ENCODE measurements at regions not wholly inside any gene's neighbourhood (a gene's known extent, or its start where the extent isn't known, plus 50 kb on each side); places are given as distances from the start of the nearest gene placed in this dataset.

- no peak for TF ChIP-seq MNT (conservative IDR thresholded peaks at IDR 0.05)
- TF ChIP-seq CXXC5 (CRISPR knock-in tag; IDR thresholded peaks at IDR 0.05) = no peak
Measured at GRCh38 chr2:239661334-239662312, 260.8 kb upstream of the HDAC4 start (continued).

- ATAC-seq = no peak
- ChIA-PET POLR2A (no interaction called here), CTCF (ENCODE audit: low intra/inter-chr PET ratio) (no interaction called here)
- Histone ChIP-seq H3K4me3 (no peak overlapping the region), H3K9ac (ENCODE audit: insufficient read depth in 1 of 2, low read depth in 2 of 2, low read length in 2 of 2) (no peak overlapping the region), H3K4me1 (replicated peaks in 1 of 2; ENCODE audit: control insufficient read depth in 2 of 2, insufficient read depth in 2 of 2, low read length in 2 of 2) (peaks cover 0 to 5% of the 10 kb centered on the region in 2 experiments; a peak in 1 of 5 replicates), H3K4me2 (ENCODE audit: insufficient read depth, low read length) (no peak overlapping the region), H3K9me1 (ENCODE audit: control insufficient read depth, insufficient read depth, low read length) (no peaks in the 10 kb centered on the region), H3K27me3 (ENCODE audit: control insufficient read depth in 2 of 2, insufficient read depth in 2 of 2, low read length in 2 of 2) (peaks cover 0 to 25% of the 10 kb centered on the region in 2 experiments; a peak in 3 of 5 replicates), H2AFZ (ENCODE audit: low read depth, low read length) (no peak overlapping the region), H3K79me2 (ENCODE audit: control insufficient read depth, insufficient read depth, low read length) (no peaks in the 10 kb centered on the region), H3K9me3 (replicated peaks; ENCODE audit: control insufficient read depth, insufficient read depth, low read depth, low read length) (no peaks in the 10 kb centered on the region), H3K27ac (ENCODE audit: extremely low read depth, low read depth, low read length) (no peak overlapping the region), H4K20me1 (replicated peaks; ENCODE audit: control insufficient read depth, insufficient read depth, low read length) (no peaks in the 10 kb centered on the region), H3K36me3 (ENCODE audit: control insufficient read depth, insufficient read depth, low read length) (no peaks in the 10 kb centered on the region)
- BruUV-seq (replicated peaks) = no TSS peak
- intact Hi-C loops (cut with micrococcal nuclease) = no loop called here
- 8% methylated on average over 22 of the region's 24 CpGs for WGBS (ENCODE audit: insufficient coverage, low coverage, missing lambda C conversion rate)
- TF ChIP-seq NELFE (IDR thresholded peaks at IDR 0.05; ENCODE audit: insufficient read depth, insufficient read length) (no peak), BMI1 (IDR thresholded peaks at IDR 0.05; ENCODE audit: low read length) (no peak)
- DNase-seq (ENCODE audit: extremely low read depth in 1 of 4, low spot score in 3 of 4) = no peak
- no peak for FAIRE-seq
- in situ Hi-C loops (cut with MboI) = no loop called here
Measured at GRCh38 chr2:239660390-239661230, 259.8 kb upstream of the HDAC4 start.
